ENCODE measurements at regions not wholly inside any gene's neighbourhood (a gene's known extent, or its start where the extent isn't known, plus 50 kb on each side); places are given as distances from the start of the nearest gene placed in this dataset.

DNA sequence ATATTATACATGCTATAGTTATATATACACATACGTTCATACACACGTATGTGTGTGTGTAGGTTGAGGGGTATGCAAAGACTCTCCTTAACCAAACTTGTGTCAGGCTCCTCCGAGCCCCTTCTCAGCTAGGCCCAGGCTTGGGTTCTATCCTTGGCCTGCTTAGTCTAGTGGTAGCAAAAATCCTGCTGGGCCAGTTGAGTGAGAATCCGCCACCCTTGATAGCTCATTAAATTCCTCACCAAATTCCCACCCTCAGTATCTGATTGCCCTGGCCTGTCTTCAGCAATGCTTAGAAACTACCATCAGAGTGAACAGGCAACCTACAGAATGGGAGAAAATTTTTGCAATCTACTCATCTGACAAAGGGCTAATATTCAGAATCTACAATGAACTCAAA lies 126.5 kb downstream of the TSN start:
- Histone ChIP-seq H3K27me3 (ENCODE audit: control insufficient read depth, insufficient read depth, low read length) (no peaks in the 10 kb centered on the region), H3K4me3 (ENCODE audit: low read depth, low read length) (no peak overlapping the region), H3K36me3 (ENCODE audit: control insufficient read depth, insufficient read depth, low read length) (no peaks in the 10 kb centered on the region)
- FAIRE-seq, result no peak
- DNase-seq (ENCODE audit: low read depth), result no peak
- TF ChIP-seq, protein P1, sequence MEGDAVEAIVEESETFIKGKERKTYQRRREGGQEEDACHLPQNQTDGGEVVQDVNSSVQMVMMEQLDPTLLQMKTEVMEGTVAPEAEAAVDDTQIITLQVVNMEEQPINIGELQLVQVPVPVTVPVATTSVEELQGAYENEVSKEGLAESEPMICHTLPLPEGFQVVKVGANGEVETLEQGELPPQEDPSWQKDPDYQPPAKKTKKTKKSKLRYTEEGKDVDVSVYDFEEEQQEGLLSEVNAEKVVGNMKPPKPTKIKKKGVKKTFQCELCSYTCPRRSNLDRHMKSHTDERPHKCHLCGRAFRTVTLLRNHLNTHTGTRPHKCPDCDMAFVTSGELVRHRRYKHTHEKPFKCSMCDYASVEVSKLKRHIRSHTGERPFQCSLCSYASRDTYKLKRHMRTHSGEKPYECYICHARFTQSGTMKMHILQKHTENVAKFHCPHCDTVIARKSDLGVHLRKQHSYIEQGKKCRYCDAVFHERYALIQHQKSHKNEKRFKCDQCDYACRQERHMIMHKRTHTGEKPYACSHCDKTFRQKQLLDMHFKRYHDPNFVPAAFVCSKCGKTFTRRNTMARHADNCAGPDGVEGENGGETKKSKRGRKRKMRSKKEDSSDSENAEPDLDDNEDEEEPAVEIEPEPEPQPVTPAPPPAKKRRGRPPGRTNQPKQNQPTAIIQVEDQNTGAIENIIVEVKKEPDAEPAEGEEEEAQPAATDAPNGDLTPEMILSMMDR (IDR thresholded peaks at IDR 0.05; ENCODE audit: insufficient read depth, low read length, severe bottlenecking), result no peak

DNA sequence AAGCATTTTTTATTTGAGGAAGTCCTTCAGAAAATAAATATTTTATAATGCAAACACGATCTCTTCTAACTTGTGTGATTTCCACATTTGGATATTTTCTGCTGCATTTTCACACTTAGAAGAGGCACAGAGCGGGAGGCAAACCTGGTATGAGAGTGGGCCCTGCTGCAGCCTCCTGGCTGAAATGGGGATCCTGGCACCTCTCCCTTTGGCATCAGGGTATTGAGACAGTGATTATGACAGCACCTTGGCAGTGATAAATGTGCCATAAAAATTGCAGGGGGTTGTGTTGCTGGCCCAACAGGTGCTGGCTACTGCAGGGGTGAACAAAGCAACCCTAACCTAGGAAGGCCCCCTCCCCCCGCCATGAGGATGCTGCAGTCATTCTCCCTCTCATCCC lies 128.6 kb downstream of the TSN start:
- DNase-seq (ENCODE audit: low read depth) (no peak), FAIRE-seq (no peak)
- Histone ChIP-seq H3K36me3 (ENCODE audit: control insufficient read depth, insufficient read depth, low read length) (no peaks in the 10 kb centered on the region), H3K27me3 (ENCODE audit: control insufficient read depth, insufficient read depth, low read length) (no peaks in the 10 kb centered on the region), H3K4me3 (ENCODE audit: low read depth, low read length) (no peak overlapping the region)
- TF ChIP-seq, protein P1 (IDR thresholded peaks at IDR 0.05; ENCODE audit: insufficient read depth, low read length, severe bottlenecking), result no peak

DNA sequence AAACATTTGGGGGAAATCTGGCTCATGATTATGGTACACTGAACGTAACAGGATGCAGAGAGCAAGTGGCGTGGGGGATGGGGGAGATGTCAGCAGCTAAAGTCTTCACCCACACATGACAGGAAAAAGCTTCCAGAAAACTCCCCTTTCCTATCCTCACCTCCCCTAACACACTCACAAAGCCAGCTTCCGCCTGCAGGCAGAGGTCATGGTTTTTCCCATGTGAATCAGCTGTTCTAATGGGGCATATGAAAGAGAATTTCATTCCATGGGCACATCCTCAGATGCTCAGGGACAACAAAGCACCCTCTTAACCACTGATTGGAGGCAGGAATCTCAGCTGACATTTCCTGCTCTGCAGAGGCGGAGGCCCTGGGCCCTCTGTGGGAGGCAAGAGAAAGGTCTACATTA lies 129.1 kb downstream of the TSN start:
- H3K36me3 ChIP-seq (ENCODE audit: control insufficient read depth, insufficient read depth, low read length), result no peaks in the 10 kb centered on the region
- no peak for FAIRE-seq
- DNase-seq (ENCODE audit: low read depth), result no peak
- H3K27me3 ChIP-seq (ENCODE audit: control insufficient read depth, insufficient read depth, low read length), result no peaks in the 10 kb centered on the region
- TF ChIP-seq, protein P1 (IDR thresholded peaks at IDR 0.05; ENCODE audit: insufficient read depth, low read length, severe bottlenecking), result no peak
- no peak overlapping the region for H3K4me3 ChIP-seq (ENCODE audit: low read depth, low read length)

DNA sequence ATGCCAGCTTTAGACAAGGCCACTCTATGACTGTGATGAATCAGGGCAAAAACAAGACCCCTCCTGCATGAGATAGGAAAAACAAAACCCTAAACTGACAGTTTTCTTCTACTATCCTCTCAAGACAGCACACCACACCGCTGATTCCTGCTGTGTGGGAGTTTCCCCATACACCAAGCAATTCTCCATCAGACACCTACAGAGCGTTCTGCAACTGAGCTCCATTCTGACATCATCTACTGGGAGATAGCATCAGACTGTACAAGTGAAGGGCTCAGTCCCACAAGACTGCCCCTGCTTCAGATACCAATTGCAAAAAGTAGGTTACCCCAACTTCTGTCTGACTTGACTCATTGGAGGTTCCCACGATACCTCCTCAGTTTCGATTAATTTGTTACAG lies 130.6 kb downstream of the TSN start:
- Histone ChIP-seq H3K4me3 (ENCODE audit: low read depth, low read length) (no peak overlapping the region), H3K27me3 (ENCODE audit: control insufficient read depth, insufficient read depth, low read length) (no peaks in the 10 kb centered on the region)

DNA sequence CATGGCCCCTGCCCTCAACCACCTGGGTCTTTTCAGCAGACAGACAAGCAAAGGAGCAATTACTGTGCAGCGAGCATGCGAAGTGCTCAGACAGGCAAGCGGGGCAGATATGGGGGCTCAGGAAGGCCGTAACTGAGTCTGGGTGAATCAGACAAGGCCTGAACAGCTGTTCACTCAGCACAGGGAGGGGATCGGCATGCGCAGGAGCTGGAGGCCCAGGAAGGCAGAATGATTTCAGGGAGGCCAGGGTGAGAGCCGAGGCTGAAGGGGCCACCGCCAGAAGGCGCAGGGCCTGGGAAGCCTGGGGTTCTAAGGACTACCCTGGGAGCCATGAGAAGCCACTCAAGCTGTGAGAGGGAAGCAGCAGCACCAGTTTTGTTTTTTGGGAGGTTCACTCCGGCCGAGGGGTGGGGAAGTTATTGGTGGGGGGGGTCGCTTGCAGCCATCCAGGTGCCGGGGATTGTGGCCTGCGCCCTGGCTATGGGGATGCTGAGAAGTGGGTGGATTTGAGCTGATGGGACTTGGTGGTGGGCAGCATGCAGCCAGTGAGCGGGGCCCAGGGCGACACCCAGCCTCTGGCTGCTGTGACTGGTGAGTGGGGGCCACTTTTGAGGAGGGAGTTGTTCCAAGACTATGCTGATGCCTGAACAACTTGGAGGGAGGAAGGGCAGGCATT lies 132.2 kb downstream of the TSN start:
- Histone ChIP-seq H3K27me3 (ENCODE audit: control insufficient read depth, insufficient read depth, low read length) (no peaks in the 10 kb centered on the region), H3K36me3 (ENCODE audit: control insufficient read depth, insufficient read depth, low read length) (no peaks in the 10 kb centered on the region), H3K4me3 (ENCODE audit: low read depth, low read length) (no peak overlapping the region)
- FAIRE-seq, result no peak
- TF ChIP-seq, protein P1 (IDR thresholded peaks at IDR 0.05; ENCODE audit: insufficient read depth, low read length, severe bottlenecking), result no peak
- no peak for DNase-seq (ENCODE audit: low read depth)

More for the DNA sequence above, 130.6 kb downstream of the TSN start:
- FAIRE-seq, result peak; percentile 91
- TF ChIP-seq, protein P1 (IDR thresholded peaks at IDR 0.05; ENCODE audit: insufficient read depth, low read length, severe bottlenecking), result no peak
- no peaks in the 10 kb centered on the region for H3K36me3 ChIP-seq (ENCODE audit: control insufficient read depth, insufficient read depth, low read length)
- DNase-seq (ENCODE audit: low read depth), result no peak

DNA sequence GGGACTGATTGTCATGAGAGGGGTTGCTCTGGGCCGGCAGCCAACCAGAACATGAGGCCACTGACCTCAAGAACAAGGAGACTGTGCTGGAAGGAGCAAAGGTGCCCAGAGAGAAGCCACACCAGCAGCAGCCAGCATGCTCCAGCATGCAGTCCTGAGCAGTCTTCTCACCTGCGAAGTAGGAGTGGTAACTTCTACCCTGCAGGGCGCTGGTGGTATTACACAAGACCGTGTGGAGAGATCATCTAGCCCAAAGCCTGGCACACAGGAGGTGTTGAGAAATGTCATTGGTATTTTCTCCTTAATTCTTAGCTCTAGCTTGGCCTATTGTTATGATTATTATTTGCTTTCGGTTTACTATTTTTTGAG lies 132.7 kb downstream of the TSN start:
- Histone ChIP-seq H3K4me3 (ENCODE audit: low read depth, low read length) (no peak overlapping the region), H3K36me3 (ENCODE audit: control insufficient read depth, insufficient read depth, low read length) (no peaks in the 10 kb centered on the region), H3K27me3 (ENCODE audit: control insufficient read depth, insufficient read depth, low read length) (no peaks in the 10 kb centered on the region)
- DNase-seq (ENCODE audit: low read depth), result peak; percentile 60
- TF ChIP-seq, protein P1 (IDR thresholded peaks at IDR 0.05; ENCODE audit: insufficient read depth, low read length, severe bottlenecking), result peak; percentile 54
- FAIRE-seq, result no peak

All from bronchial epithelial cell (primary cell).